Hematopoietic multipotent progenitor cell treated with erythropoietin and hydrocortisone succinate and interleukin-3 and kit ligand, for 8 days (in vitro differentiated cells): ENCODE measurements at regions not wholly inside any gene's neighbourhood (a gene's known extent, or its start where the extent isn't known, plus 50 kb on each side); places are given as distances from the start of the nearest gene placed in this dataset.
"Not testable (repeated sequence)": the region's sequence is repeated elsewhere in the genome, so short reads cannot be mapped to it uniquely, and the experiment has no call there.

Experiments used
- DNase-seq: peaks from one replicate; pipeline ENCODE4 v3.0.0-alpha.2; 2015

DNA sequence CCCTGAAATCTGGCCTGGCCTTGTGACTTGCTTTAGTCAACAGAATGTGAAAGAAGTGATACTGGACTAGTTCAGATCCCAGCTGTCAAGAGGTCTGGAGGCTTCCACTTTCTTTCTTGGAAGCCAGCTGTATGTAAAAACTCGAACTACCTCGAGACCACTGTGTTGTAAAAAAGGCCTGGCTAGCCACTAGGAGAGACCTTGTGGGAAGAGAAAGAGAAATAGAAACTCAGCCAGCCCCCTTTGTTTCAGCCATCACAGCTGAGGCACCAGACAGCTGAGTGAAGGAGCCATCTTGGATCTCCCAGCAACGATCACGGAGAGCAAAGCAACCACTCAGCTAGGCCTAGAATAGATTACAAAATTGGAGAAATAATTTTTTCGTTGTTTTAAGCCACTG is 324.9 kb upstream of the TCF4 start:
- DNase-seq = no peak

DNA sequence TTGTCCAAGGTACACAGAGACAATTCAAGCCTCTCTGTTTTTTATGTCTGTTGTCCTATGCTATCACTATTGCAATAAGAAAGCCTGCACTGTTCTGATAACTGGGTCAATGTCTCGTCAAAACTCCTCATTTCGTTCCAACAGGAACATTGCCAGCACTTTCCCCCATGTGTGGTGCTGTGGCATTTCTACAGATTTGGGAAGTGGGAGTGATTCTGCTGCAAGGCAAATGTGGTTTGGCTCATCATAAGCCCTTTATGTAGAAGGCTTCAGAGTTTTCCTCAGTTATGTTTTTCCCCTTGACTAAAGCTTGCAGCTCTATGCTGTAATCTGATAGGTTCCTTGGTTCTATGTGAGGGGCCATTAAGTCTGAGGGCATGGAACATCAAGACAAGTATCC is 324.1 kb upstream of the TCF4 start:
- DNase-seq = no peak

DNA sequence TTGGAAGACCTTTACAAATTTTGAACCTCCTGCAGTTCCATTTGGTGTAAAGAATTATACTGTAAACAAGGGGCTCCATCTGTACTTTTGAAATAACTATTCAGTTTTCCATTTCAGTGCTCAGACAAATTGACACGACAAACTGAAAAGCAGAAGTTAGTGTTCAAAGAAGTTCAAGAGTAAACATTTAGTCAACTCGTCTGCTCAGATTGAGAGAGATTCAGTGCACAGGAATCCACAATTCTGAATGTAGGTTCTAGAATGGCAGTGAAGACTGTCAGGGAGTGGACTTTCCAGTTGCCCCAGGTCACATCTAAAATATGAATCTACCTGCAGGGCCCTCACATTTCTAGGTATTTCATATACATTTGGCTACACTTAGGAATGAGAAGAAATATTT is 322.3 kb upstream of the TCF4 start:
- no peak for DNase-seq

DNA sequence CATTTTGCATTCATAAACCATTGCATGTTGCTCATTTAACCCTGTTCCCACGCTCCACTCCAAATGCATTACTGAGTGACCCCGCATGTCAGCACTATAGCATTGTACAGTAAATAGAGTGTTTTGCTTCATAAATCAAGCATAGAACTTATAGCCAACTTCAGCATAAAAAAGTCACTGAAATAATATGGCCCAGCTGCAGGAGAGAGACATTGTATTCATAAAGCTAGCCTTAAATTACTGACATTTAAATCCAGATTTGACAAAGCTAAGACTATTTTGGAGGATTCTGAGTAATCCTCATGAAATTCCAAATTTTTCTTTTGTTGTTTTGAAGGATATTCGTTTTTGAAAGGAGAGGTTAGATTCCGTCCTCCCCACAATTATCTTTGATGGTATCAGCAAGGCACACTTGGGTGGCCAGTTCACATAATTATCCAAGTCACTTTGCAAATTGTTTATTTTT is 320.9 kb upstream of the TCF4 start:
- DNase-seq = no peak

DNA sequence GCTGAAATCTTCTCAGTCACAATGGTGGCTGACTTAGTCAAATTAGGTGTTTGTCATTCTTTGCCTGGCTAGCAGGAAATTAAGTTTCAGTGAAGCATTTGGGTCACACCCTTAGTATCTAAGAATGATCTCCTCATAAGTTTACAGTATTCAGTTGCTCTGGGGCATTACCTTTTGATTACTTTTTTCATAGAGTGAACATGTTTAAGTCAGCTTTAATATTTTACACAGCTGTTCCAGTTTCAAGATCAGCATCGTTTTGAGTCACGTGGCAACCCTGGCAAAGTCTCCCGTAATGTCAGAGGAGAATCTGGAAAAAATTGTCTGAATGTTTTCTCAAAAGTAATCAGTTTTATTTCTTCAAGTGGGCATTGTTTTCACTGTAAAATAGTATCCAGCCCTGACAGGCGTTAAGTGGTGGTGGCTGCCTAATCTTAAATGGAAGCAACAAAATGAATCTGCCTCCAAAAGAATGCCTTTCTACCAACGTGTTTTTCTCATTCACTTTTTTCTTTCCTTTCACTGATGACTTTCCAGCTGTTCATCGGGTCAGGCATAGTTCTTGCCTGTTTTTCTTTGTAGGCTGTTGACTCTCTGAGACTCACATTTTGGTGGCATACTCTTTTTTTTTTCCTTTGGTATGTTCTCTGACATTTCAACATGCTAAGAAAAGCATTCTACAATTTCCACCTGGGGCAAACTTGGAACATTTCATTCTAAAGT is 319.6 kb upstream of the TCF4 start:
- DNase-seq = no peak

DNA sequence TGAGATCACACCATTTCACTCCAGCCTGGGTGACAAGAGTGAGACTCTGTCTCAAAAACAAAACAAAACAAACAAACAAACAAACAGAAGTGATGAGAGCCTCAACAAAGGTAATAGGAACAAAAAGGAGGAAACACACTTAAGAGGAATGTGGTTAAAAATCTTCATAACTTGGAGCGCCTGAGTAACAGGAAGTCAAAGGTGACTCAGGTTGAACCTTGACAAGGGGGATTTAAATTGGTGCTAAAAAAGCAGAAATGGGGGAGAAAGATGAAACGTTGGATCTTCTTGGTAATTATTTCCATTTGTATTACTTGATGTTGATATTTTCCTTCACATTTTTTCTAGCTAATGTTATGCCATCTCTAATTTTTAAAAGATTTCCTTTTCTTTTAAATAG is 318.5 kb upstream of the TCF4 start:
- DNase-seq = no peak

DNA sequence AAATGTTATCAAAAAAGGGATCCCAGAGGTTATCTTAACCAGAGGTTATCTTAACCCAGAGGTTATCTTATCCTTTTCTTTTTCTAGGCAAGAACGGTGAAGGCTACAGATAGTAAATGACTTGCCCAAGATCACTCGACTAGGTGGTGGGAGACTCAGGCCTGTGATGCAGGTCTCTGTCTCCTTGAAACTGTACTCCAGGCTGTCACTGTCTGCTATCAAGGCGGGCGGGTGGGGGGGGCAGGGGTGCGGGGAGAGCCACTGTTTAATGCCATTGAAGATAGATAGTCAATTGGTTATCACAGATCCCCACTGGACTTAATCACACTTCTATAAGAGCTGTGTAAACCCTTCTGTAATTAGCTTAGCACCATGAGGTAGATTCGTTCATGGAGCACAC is 315.9 kb upstream of the TCF4 start:
- DNase-seq = no peak

DNA sequence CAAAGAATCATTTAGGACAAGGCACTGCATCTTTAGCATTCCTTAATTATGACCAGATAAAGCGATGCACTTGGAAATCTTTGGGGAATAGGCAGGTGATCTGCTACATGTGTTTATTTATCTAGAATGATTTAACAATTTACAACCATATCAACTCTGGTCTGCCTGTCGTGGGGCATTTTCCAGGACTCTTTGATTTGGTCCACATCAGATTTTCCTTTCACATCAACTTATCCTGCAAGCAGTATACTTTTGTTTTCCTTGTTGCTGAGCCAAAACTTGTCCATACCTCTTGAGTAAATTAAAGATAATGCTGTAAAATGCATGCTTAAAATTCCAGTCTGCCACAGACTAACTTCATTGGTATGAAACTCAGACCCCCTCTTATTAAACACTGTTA is 312.4 kb upstream of the TCF4 start:
- no peak for DNase-seq

DNA sequence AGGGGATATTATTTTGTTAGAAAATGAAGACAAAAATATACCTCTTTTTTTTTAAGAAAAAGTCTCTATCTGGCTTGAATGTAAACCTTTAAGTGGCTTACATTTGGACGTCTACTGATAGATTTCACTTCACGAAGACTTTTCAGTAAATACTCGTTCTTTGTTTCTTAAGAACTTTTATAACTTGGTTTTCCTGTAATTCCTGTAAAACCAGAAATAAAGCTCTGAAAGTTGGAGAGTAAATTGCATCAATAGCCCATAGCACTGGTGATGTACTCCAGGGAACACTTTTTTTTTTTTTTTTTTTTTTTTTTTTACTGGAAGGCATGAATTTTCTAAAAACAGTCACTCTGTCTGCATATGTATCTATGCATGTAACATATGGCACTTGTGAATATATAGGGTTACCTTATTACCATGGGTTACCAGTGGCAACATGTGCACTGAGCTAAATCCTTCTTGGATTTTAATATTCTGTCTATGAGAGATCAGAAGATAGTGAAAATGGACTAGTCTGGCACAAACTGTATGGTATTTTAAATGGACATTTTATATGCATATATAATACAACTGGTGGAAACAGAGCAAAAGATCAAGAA is 309.2 kb upstream of the TCF4 start:
- DNase-seq = no peak

DNA sequence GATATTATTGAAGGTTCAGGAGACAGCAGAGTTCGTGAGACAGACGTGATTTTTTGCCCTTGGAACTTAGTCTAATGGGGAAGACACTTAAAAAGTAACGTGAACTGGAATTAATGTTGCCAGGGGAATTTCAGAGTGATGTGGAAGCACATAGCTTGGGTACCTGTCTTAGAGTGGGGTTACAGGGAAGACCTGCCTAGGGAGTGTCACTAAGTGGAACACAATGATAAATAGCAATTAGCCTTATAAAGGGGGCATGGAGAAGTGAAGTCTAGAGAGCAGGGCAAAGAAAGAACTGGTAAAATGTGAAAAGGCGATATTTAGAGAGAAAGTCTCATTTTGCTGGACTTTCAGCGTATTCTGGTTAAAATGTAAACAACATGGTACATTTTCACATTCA is 306.0 kb upstream of the TCF4 start:
- no peak for DNase-seq

DNA sequence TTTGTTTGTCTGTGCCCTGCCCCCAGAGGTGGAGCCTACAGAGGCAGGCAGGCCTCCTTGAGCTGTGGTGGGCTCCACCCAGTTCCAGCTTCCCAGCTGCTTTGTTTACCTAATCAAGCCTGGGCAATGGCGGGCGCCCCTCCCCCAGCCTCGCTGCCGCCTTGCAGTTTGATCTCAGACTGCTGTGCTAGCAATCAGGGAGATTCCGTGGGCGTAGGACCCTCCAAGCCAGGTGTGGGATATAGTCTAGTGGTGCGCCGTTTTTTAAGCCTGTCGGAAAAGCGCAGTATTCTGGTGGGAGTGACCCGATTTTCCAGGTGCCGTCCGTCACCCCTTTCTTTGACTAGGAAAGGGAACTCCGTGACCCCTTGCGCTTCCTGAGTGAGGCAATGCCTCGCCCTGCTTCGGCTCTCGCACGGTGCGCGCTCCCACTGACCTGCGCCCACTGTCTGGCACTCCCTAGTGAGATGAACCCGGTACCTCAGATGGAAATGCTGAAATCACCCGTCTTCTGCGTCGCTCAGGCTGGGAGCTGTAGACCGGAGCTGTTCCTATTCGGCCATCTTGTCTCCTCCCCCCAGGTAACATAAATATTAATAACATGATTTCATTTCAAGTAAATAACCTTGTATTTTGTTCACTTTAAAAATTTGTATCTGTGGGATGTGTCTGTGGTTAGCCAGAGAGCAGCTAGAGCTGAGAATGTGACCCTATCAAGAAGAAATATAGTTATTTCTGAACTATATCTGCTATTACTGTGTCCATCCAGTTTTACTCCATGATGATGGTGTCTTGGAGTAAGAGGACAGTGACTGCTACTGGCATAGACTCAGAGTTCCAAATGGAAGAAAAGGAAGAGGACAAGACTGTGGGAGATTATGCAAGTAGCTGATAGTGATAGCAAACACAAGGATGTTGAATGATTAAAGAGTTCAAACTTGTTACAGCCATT is 305.1 kb upstream of the TCF4 start:
- not testable (repeated sequence) for DNase-seq

DNA sequence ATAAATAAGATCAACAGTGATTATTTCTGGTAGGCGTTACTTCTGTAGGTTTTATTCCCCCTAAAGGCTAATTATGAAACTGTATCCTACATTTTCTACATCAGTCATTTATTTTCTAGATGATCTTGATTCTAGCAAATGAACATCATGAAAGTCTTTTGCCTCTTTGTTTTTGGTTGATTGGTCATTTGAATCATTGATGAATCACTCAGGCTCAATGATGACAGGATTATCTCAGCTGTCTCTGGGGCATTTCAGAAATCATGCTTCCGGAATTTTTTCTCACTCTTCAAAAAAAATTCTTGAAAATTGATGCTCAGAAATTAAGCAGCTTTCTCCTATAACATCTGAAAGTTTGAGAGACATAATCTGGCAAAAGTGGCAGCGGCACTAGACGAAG is 298.9 kb upstream of the TCF4 start:
- no peak for DNase-seq

DNA sequence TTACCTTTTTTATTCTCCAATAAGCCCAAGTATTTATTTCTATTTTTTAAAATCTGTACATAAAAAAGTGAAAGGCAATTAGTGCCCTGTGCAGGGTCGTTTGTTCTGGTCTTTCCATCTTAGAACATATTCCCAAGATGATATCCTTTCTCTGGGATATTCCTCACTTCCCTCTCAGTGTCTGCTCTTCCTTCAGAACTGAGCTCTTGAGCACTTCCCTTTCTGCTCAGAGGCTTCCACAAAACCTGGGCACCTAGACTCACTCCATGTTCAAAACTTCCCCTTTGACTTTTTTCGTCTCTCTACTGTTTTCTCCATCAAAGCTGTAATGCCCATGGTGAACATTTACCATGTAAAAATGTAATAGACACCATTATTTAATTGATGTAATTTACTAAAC is 296.5 kb upstream of the TCF4 start:
- no peak for DNase-seq

DNA sequence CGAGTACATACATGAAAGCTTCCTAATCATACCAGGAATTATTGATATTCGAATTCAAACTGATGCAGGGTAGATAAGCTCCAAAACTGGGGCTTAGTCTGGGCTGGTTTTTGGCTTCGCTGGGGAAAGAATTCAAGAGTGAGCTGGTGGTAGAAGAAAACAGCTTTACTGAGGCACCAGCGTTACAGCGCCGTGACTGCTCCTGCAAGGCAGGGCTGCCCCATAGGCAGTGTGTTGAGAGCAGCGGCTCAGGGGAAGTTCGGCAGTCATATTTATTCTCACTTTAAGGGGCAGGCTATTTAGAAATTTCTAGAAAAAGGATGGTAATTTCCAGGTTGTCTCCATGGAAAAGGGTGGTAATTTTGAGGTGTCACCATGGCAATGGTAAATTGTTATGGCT is 292.6 kb upstream of the TCF4 start:
- no peak for DNase-seq

DNA sequence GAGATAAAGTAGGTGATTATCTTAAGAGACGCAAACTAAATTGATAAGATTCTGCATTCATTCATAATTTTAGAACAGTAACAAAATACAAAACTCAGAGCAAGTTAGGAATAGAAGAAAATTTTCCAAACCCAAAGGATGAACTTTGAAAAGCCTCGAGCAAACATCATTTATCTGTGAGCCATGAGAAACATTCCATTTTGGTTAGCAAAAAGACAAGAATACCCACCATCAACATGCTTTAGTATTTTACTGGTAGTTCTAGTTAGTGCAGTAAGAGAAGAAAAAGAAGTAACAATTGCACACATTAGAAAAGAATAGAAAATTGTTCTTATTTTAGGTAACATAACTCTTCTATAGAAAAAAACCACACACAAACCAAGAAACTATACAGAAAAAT is 291.3 kb upstream of the TCF4 start:
- DNase-seq = no peak

DNA sequence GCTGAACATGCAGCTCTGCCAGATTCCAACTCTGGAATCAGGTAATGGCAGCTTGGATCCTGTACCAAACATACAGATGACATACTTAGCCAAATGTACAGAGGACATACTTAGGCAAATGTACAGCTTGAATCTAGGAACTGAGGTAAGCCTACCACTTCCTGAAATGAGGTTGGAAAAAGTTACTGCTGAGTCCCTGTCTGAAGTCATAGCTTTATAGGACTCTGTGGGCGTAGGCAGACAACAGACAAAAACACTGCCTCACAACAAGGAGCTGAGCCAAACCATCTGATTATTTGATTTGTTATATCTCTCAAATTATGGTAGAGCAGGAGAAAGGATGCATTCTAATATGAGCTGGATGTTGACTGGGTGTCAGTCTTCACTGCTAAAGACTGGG is 290.2 kb upstream of the TCF4 start:
- no peak for DNase-seq

DNA sequence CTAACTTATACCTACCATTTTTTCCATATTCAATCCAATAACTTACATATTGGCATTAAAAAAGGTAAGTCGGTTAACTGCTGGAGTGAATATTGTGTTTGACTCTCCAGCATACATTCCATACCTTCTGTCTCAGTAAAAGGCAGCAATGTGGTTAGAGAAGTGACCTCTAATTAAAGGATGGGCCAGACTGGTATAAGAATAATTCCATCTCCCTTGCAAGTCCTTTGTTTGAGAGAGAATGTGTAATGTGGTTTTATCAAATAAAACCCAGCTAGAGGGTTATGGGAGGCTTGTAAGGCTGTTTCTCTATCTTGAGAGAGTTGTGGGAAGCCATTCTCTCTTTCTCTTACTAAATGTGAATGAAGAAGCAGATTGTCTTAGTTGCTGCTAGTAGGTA is 289.3 kb upstream of the TCF4 start:
- no peak for DNase-seq

DNA sequence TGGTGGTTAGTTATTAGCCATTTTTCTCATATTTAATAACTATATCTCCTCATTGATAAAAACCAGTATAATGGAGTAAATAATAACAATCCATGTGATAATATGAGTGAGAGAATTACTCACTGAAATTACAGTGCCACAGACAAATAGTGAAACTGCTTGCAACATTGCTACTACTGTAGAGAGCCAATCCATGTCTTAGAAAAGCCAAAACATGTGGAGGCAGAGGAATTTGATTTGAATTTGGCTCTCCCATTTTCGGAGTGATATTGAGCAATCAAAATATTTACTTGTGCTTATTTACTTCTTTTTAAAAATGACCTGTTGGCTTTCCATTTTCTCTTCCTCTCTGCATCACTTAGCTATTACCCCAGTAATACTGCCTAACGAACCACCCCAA is 288.3 kb upstream of the TCF4 start:
- DNase-seq = no peak

DNA sequence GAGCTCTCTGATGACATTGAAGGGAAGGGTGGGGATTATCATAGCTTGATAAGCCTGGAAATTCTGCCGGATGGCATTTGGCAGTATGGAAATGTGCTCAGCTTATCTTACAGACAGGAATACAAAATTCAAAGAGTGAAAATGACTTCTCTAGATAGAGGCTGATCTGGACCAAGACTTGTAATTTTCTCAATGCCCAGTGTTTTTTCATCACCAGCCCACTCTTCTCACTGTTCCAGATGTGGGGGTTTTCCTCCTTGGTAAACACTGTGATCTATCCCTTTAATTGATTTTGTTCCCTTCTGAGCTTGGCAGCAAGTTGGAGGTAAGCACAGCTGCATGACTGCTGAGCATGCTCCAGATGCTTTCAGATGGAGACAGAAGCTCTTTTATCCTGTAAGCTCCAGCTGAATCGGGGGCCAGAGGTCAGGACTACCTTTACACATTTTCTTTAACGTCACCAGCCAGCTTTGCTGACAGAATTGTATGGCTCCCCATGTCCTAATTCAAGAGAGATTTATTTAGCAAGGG is 287.4 kb upstream of the TCF4 start:
- no peak for DNase-seq

DNA sequence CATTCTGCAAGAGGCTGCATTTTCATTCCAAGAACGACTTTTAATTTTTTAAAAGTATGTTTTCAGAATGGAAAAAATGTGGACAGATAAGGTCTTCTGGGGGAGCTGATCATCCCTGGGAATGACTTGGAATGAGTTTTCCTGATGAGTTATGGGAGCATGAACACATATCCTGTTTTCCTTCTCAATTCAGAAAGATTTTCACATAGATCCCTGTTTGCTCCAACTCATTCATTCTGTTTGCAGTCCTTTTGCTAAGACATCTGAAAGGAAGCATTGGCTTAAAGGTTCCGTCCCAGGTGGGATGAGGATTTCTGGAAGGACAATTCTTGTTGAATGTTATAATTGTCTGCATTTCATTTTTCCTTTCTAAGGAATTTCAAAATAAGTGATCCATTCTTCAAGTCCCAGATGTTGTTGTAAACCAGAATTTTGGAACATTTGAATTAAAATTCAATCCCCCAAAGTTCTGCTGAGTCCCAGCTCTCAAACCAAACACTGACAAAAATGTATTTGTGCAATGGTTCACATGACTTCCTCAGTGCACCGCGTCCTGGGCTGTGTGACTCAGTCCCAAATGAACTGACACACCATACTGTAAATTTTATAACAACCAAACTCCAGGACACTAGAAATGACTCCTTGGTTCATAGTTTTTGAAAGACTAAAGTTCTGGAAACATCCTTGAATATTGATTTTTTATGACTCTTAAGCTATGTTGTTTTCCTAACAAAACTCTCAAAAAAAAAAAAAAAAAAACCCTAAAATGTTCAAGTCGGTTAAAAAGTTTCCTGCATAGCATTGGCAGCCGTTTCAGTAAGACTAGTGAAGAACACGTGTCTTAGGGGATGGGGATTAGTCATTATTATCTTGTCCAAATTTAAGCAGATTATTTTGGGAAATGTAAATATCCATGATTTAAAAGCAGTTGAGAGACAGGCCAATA is 281.8 kb upstream of the TCF4 start:
- no peak for DNase-seq

DNA sequence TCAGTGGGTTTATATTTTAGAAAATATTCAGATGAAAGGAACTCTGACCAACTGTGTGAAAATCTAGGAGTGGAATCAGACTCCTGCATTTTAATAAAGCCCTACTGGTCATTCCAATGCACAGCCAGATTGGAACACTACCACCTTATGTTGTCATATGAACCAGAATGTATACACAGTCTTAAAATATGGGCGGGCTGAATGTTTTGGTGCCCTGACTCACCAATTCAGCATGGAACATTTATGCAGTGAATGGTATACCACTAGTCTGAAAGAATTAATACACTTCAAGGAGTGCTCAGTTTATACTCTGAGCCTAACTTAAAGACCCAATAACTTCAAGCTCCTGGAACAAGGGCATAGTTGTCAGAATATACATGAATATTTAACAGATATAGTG is 280.9 kb upstream of the TCF4 start:
- DNase-seq = no peak

DNA sequence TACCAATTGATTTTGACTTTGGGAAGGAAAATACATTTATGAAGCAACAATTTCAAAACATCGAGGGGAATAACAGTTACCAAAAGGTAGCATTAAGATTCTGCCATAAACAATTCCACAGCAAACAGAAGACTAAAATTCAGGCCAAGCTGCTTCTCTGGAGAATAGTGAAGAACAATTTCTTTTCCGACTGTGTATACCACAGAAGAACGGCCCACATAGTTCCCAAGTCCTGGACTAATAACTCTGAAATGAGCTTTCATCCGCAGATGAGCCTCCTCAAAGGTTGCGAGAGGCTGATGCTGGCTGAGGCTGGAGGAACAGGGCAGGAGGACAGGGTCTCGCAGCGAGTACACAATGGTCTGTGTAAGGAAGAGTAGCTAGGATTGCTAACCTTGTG is 278.9 kb upstream of the TCF4 start:
- DNase-seq = no peak

DNA sequence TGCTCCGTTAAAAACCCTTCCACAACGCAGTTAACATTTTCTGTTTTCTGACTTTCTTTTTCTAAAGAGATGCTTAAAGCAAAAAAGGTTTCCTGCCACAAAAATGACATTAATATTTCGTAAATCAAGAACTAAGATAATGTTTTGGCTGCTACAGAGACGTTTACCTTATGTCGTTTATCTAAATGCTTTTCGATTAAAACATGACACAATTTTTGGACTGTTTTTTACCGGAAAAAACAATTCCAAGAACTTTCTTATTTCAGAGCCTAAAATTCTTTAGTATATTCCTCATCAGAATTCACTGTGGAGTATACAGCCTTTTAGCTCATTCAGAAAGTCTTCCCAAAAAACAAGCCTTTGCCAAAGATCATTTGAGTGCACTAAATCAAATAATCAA is 278.0 kb upstream of the TCF4 start:
- DNase-seq = no peak
